HEK293 (cell line): ENCODE measurements at regions not wholly inside any gene's neighbourhood (a gene's known extent, or its start where the extent isn't known, plus 50 kb on each side); places are given as distances from the start of the nearest gene placed in this dataset.

ENCODE experiments used
- CTCF ChIP-seq: fragments of 450-650 bp; formaldehyde crosslinking; IDR thresholded peaks from 2 replicates; pipeline ENCODE4 v1.5.1; 2016; ENCODE audit warnings: missing biosample characterization, missing genetic modification characterization
- MEIS1 ChIP-seq: sonication (generic); formaldehyde crosslinking; IDR thresholded peaks from 2 replicates; pipeline ENCODE4 v1.8.1; 2022; ENCODE audit warnings: missing genetic modification reagents, mild to moderate bottlenecking, borderline replicate concordance
- PRDM1 ChIP-seq: fragments of 450-650 bp; formaldehyde crosslinking; IDR thresholded peaks from 2 replicates; pipeline ENCODE4; 2016; ENCODE audit warnings: missing biosample characterization, missing genetic modification characterization
- SCRT2 ChIP-seq: fragments of 450-650 bp; formaldehyde crosslinking; IDR thresholded peaks from 2 replicates; pipeline ENCODE4 v1.5.1; 2016; ENCODE audit warnings: missing biosample characterization, missing genetic modification characterization
- ZNF133 ChIP-seq: fragments of 450-650 bp; formaldehyde crosslinking; IDR thresholded peaks from 2 replicates; pipeline ENCODE4 v1.5.1; 2016; ENCODE audit warnings: missing biosample characterization, missing genetic modification characterization
- ZNF138 ChIP-seq: fragments of 450-650 bp; formaldehyde crosslinking; IDR thresholded peaks from 2 replicates; pipeline ENCODE4 v1.5.1; 2016; ENCODE audit warnings: missing biosample characterization, missing genetic modification characterization, borderline replicate concordance
- ZNF157 ChIP-seq: fragments of 450-650 bp; formaldehyde crosslinking; IDR thresholded peaks from 2 replicates; pipeline ENCODE4 v1.5.1; 2016; ENCODE audit warnings: missing biosample characterization, missing genetic modification characterization
- ZNF18 ChIP-seq: fragments of 450-650 bp; formaldehyde crosslinking; IDR thresholded peaks from 2 replicates; pipeline ENCODE4 v1.5.1; 2016; ENCODE audit warnings: missing biosample characterization, missing genetic modification characterization
- ZNF274 ChIP-seq, 2 experiments: fragments of 200-500 bp in 1 of 2; fragments of 450-650 bp in 1 of 2; sonication (Bioruptor generic) in 1 of 2; formaldehyde crosslinking in 1 of 2; IDR thresholded peaks; 2 replicates each; pipeline versions ENCODE4 v1.5.1 to v1.6.1; 2014 to 2016; ENCODE audit warnings: borderline replicate concordance in 1 of 2, inconsistent platforms in 1 of 2, low read length in 1 of 2, missing biosample characterization in 1 of 2, missing genetic modification characterization in 1 of 2
- ZNF510 ChIP-seq: fragments of 450-650 bp; formaldehyde crosslinking; IDR thresholded peaks from 2 replicates; pipeline ENCODE4 v1.5.1; 2018; ENCODE audit warnings: mild to moderate bottlenecking, missing genetic modification characterization, missing biosample characterization; ENCODE audit not compliant: insufficient replicate concordance
- TF ChIP-seq, protein P1 (sequence below): fragments of 450-650 bp; formaldehyde crosslinking; IDR thresholded peaks from 2 replicates; pipeline ENCODE4; 2016; ENCODE audit warnings: missing biosample characterization, missing genetic modification characterization

DNA sequence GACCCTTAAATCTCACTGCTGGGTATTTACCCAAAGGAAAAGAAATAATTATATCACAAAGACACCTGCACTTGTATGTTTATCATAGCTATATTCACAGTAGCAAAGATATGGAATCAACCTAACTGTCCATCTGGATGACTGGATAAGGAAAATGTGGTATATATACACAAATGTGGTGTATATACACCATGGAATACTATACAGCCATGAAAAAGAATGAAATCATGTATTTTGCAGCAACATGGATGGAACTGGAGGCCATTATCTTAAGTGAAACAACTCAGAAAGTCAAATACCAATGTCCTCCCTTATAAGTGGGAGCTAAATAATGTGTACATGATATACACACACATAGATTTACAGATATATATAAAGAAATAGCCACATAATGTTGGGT is 168.2 kb downstream of the SH2D4B start:
- TF ChIP-seq SCRT2 (tag by site-specific recombination), result no peak
- no peak for TF ChIP-seq ZNF133 (tag by site-specific recombination)
- no peak for TF ChIP-seq CTCF (tag by site-specific recombination)
- no peak for TF ChIP-seq ZNF274 (IDR thresholded peaks at IDR 0.05; ENCODE audit: low read length)
- no peak for TF ChIP-seq ZNF274 (tag by site-specific recombination; IDR thresholded peaks at IDR 0.05; ENCODE audit: borderline replicate concordance)
- TF ChIP-seq MEIS1 (CRISPR knock-in tag), result no peak
- TF ChIP-seq, protein P1, sequence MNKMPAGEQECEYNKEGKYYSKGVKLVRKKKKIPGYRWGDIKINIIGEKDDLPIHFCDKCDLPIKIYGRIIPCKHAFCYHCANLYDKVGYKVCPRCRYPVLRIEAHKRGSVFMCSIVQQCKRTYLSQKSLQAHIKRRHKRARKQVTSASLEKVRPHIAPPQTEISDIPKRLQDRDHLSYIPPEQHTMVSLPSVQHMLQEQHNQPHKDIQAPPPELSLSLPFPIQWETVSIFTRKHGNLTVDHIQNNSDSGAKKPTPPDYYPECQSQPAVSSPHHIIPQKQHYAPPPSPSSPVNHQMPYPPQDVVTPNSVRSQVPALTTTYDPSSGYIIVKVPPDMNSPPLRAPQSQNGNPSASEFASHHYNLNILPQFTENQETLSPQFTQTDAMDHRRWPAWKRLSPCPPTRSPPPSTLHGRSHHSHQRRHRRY, result no peak
- no peak for TF ChIP-seq ZNF138 (tag by site-specific recombination)
- no peak for TF ChIP-seq ZNF157
- TF ChIP-seq ZNF18 (tag by site-specific recombination), result no peak
- TF ChIP-seq ZNF510 (tag by site-specific recombination), result no peak
- TF ChIP-seq PRDM1 (tag by site-specific recombination), result no peak
